Hepatocyte (in vitro differentiated cells): ENCODE measurements at regions not wholly inside any gene's neighbourhood (a gene's known extent, or its start where the extent isn't known, plus 50 kb on each side); places are given as distances from the start of the nearest gene placed in this dataset.

Experiments
- EZH2phosphoT487 ChIP-seq: fragments of 200-600 bp; sonication (generic); IDR thresholded peaks from one replicate; pipeline ENCODE4 v1.6.1; 2018; ENCODE audit warnings: antibody characterized with exemption, mild to moderate bottlenecking, low read depth, moderate library complexity; ENCODE audit not compliant: unreplicated experiment, severe bottlenecking
- TF ChIP-seq, protein P1 (sequence below): fragments of 200-600 bp; sonication (generic); IDR thresholded peaks from 2 replicates; pipeline ENCODE4 v1.5.1; 2016; ENCODE audit warnings: antibody characterized with exemption, mild to moderate bottlenecking; ENCODE audit not compliant: poor library complexity

DNA sequence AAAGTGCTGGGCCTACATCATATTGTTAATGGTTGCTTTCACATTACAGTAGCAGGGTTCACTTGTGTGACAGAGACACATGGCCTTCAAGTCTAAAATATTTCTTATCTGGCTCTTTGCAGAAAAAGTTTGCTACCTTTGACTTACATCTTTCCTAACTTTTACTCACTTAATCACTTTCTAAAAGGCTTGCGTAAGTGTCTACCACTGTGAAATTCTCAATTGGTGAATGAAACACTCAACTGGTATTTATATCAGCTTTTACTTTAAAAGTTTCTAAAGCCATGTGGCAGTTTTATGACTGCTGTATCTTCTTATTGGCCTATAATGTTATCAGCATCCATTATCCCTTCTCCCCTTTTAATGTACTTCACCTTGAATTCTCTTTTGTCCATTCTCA is 554.5 kb downstream of the ZIC1 start:
- TF ChIP-seq EZH2phosphoT487, result no peak
- TF ChIP-seq, protein P1, sequence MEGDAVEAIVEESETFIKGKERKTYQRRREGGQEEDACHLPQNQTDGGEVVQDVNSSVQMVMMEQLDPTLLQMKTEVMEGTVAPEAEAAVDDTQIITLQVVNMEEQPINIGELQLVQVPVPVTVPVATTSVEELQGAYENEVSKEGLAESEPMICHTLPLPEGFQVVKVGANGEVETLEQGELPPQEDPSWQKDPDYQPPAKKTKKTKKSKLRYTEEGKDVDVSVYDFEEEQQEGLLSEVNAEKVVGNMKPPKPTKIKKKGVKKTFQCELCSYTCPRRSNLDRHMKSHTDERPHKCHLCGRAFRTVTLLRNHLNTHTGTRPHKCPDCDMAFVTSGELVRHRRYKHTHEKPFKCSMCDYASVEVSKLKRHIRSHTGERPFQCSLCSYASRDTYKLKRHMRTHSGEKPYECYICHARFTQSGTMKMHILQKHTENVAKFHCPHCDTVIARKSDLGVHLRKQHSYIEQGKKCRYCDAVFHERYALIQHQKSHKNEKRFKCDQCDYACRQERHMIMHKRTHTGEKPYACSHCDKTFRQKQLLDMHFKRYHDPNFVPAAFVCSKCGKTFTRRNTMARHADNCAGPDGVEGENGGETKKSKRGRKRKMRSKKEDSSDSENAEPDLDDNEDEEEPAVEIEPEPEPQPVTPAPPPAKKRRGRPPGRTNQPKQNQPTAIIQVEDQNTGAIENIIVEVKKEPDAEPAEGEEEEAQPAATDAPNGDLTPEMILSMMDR, result no peak
